ENCODE measurements at regions not wholly inside any gene's neighbourhood (a gene's known extent, or its start where the extent isn't known, plus 50 kb on each side); places are given as distances from the start of the nearest gene placed in this dataset.

DNA sequence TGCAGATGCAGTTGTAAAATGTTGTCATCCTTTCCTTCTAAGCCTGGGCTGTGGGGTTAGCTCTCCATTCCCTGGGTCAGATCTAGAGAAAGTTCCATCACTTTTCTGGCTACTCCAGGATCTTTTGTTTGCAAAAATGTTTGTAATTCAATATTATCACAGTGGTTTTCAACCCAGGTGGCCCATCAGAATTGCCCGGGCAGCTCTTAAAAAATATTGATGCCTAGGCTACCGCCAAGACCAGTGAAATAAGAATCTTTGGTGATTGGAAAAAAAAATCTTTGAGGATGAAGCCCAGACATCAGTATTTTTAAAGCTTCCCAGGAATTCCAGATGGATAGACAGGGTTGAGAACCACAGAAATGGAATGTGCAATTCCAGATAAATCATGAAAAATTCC, 232.5 kb upstream of the SPRED2 start:
- no peaks in the 10 kb centered on the region for H3K36me3 Mint-ChIP-seq (ENCODE audit: low read depth)
- no peak for DNase-seq
- H3K9me3 Mint-ChIP-seq: peaks cover 8% of the 10 kb centered on the region
- no peak overlapping the region for H3K4me3 Mint-ChIP-seq
- H3K4me1 Mint-ChIP-seq (ENCODE audit: low read depth): peaks cover 7% of the 10 kb centered on the region
- no peak overlapping the region for H3K27ac Mint-ChIP-seq
- H3K27me3 Mint-ChIP-seq: peaks cover 23% of the 10 kb centered on the region

DNA sequence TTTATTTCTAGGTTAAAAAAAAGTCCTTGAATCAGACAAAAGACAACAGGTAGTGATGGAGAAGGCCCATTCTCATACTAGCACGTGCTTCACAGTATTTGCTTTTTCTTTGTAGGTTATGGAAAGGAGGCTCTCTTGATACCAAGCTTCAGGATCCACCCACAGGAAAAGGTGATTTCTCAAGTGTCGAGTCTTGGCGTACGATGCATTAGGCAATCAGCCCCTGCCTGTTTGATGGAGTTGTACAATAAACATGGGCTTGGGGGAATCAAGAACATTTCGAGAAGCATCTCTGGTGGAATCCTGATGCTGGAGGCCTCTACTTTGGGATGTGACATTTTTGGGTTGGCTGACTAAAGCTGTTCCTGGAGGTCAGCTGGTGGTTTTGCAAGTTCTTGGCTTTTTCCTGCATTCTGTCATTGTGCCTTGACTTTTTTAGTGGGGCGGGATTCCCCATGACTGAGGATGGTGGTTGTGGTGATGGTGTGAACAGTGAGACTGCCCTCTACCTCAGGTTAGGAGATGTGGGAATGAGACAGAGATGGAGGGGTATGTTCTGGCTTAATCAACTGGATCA, 231.5 kb upstream of the SPRED2 start:
- no peak for DNase-seq
- H3K9me3 Mint-ChIP-seq: peaks cover 8% of the 10 kb centered on the region
- H3K36me3 Mint-ChIP-seq (ENCODE audit: low read depth): no peaks in the 10 kb centered on the region
- H3K4me3 Mint-ChIP-seq: no peak overlapping the region
- peaks cover 27% of the 10 kb centered on the region for H3K27me3 Mint-ChIP-seq
- H3K4me1 Mint-ChIP-seq (ENCODE audit: low read depth): peaks cover 7% of the 10 kb centered on the region
- H3K27ac Mint-ChIP-seq: no peak overlapping the region

DNA sequence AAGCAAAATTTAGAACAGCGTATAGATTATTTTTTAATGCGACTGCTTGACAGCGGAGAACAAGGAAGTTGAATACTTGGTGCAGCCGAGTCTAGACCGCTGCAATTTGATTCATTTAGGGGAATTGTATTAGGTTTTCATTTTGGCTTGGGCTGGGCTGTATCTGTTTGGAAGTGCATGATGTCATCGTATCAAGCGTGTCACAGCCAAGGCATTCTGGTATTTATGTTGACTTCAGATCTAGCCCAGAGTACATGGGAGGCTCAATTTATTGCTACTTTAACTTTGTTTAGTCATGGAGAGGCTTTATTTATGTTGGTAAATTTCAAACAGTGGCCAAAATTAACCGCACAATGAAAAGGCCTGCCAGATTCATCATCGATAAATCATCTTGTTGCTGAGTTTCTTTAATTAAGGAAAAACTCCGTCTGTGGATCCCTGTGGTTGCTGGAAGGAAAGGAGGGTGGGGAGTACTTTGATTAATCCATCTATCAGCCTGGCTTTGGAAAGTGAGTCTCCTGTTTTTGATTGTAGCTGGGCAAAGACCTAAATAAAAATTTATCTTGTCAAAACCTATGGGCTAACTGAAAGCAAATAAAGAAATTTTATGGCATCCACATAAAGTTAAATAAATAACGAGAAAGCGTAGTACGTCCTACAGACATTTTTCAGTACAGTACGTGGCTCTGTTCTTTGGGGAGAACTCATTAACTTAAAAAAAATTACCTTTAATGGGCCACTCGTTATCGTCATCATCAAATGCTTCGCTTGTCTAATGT, 230.4 kb upstream of the SPRED2 start:
- H3K4me3 Mint-ChIP-seq: no peak overlapping the region
- H3K27me3 Mint-ChIP-seq: peaks cover 29% of the 10 kb centered on the region
- H3K4me1 Mint-ChIP-seq (ENCODE audit: low read depth): peaks cover 7% of the 10 kb centered on the region
- no peaks in the 10 kb centered on the region for H3K9me3 Mint-ChIP-seq
- H3K27ac Mint-ChIP-seq: no peak overlapping the region
- no peaks in the 10 kb centered on the region for H3K36me3 Mint-ChIP-seq (ENCODE audit: low read depth)
- DNase-seq: no peak

- no peak for DNase-seq
- H3K4me1 Mint-ChIP-seq (ENCODE audit: low read depth): peaks cover 7% of the 10 kb centered on the region
- no peak overlapping the region for H3K27ac Mint-ChIP-seq
- no peak overlapping the region for H3K4me3 Mint-ChIP-seq
- H3K9me3 Mint-ChIP-seq: no peaks in the 10 kb centered on the region
- H3K27me3 Mint-ChIP-seq: peaks cover 31% of the 10 kb centered on the region
- no peaks in the 10 kb centered on the region for H3K36me3 Mint-ChIP-seq (ENCODE audit: low read depth)
These were observed 229.7 kb upstream of the SPRED2 start for GRCh38 chr2:65661980-65662653.

- no peak for DNase-seq
- no peaks in the 10 kb centered on the region for H3K9me3 Mint-ChIP-seq
- H3K4me1 Mint-ChIP-seq (ENCODE audit: low read depth): no peaks in the 10 kb centered on the region
- H3K27me3 Mint-ChIP-seq: peaks cover 29% of the 10 kb centered on the region
- no peak overlapping the region for H3K4me3 Mint-ChIP-seq
- H3K27ac Mint-ChIP-seq: no peak overlapping the region
- no peaks in the 10 kb centered on the region for H3K36me3 Mint-ChIP-seq (ENCODE audit: low read depth)
These were observed 227.9 kb upstream of the SPRED2 start for GRCh38 chr2:65660340-65660739.

DNA sequence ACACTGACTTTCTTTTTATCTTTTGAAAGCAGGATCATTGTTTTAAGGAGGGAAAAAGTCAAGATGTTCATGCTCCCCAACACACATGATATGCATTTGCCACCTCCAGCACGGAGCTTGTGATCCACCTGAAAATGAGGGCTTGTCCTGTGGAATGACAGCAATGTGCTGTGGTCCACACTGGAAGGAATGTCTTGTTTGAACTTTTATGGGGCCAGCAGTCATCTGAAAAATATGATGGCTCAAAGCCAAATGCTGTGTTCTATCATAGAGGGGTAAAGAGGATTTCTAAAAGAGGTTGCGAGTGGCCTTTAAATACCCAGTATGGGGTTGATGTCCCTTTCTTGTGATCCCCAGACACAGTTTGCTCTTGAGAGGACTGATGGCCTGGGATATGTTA, 226.5 kb upstream of the SPRED2 start:
- Mint-ChIP-seq H3K4me1 (ENCODE audit: low read depth) (no peaks in the 10 kb centered on the region), H3K27me3 (peaks cover 24% of the 10 kb centered on the region), H3K9me3 (no peaks in the 10 kb centered on the region), H3K4me3 (no peak overlapping the region), H3K27ac (no peak overlapping the region), H3K36me3 (ENCODE audit: low read depth) (no peaks in the 10 kb centered on the region)
- no peak for DNase-seq

GRCh38 chr2:65658266-65658665, 225.9 kb upstream of the SPRED2 start:
- no peak for DNase-seq
- Mint-ChIP-seq H3K9me3 (no peaks in the 10 kb centered on the region), H3K27ac (no peak overlapping the region), H3K4me3 (no peak overlapping the region), H3K4me1 (ENCODE audit: low read depth) (no peaks in the 10 kb centered on the region), H3K27me3 (peaks cover 21% of the 10 kb centered on the region), H3K36me3 (ENCODE audit: low read depth) (no peaks in the 10 kb centered on the region)

GRCh38 chr2:65656160-65656718, 223.8 kb upstream of the SPRED2 start:
- H3K27me3 Mint-ChIP-seq: peaks cover 11% of the 10 kb centered on the region
- H3K36me3 Mint-ChIP-seq (ENCODE audit: low read depth): no peaks in the 10 kb centered on the region

DNA sequence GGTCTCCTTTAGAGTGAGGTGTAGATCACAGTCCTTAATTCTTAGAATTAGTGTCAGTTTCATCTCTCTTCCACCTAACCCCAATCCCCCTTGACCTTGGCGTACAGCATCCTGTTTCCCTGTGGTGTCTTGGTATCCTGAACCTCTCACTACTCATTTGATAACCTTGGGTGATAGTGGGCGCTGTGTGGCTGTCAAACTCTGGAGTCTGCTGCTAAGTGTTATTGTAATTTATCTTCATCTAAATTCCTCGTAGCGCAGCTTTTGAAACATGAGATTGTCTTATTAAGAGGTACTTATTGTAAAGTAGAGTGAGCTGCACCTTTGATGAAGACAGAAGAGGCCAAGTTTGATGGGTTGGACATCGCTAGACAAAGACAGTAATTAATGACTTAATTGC, 222.6 kb upstream of the SPRED2 start:
- DNase-seq: no peak
- H3K4me1 Mint-ChIP-seq (ENCODE audit: low read depth): no peaks in the 10 kb centered on the region
- H3K4me3 Mint-ChIP-seq: no peak overlapping the region
- H3K27me3 Mint-ChIP-seq: peaks cover 8% of the 10 kb centered on the region
- no peaks in the 10 kb centered on the region for H3K36me3 Mint-ChIP-seq (ENCODE audit: low read depth)
- H3K27ac Mint-ChIP-seq: no peak overlapping the region
- no peaks in the 10 kb centered on the region for H3K9me3 Mint-ChIP-seq

More at GRCh38 chr2:65656160-65656718, 223.8 kb upstream of the SPRED2 start:
- Mint-ChIP-seq H3K27ac (no peak overlapping the region), H3K4me3 (no peak overlapping the region), H3K9me3 (no peaks in the 10 kb centered on the region), H3K4me1 (ENCODE audit: low read depth) (no peaks in the 10 kb centered on the region)
- no peak for DNase-seq

DNA sequence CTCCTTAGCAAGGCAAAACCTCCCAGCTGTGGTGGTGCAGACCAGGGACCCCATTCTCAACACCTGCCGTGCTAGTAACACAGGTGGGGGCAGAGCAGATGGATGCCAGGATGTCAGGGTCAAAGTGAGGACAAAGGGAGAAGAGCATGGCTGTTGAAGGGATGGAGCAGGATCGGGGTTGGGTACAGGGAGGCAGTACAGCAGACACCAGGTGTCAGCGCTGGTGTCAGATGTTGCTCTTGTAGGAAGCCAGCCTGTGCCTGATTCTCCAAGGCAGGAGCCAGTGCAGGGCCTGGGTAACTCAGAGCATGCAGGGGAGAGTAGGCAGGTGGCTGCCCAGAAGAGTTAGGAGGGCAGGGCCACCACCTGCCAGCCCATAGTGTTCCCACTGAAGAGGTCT, 222.1 kb upstream of the SPRED2 start:
- H3K27ac Mint-ChIP-seq: no peak overlapping the region
- DNase-seq: no peak
- H3K4me1 Mint-ChIP-seq (ENCODE audit: low read depth): no peaks in the 10 kb centered on the region
- H3K4me3 Mint-ChIP-seq: no peak overlapping the region
- no peaks in the 10 kb centered on the region for H3K36me3 Mint-ChIP-seq (ENCODE audit: low read depth)
- no peaks in the 10 kb centered on the region for H3K9me3 Mint-ChIP-seq
- H3K27me3 Mint-ChIP-seq: peaks cover 8% of the 10 kb centered on the region

GRCh38 chr2:65652066-65652465, 219.7 kb upstream of the SPRED2 start:
- Mint-ChIP-seq H3K36me3 (ENCODE audit: low read depth) (no peaks in the 10 kb centered on the region), H3K9me3 (no peaks in the 10 kb centered on the region), H3K27me3 (no peaks in the 10 kb centered on the region), H3K27ac (no peak overlapping the region), H3K4me1 (ENCODE audit: low read depth) (no peaks in the 10 kb centered on the region), H3K4me3 (no peak overlapping the region)
- no peak for DNase-seq

GRCh38 chr2:65649811-65650589, 217.6 kb upstream of the SPRED2 start:
- no peaks in the 10 kb centered on the region for H3K9me3 Mint-ChIP-seq
- no peak for DNase-seq
- no peaks in the 10 kb centered on the region for H3K4me1 Mint-ChIP-seq (ENCODE audit: low read depth)
- H3K36me3 Mint-ChIP-seq (ENCODE audit: low read depth): no peaks in the 10 kb centered on the region
- H3K4me3 Mint-ChIP-seq: no peak overlapping the region
- no peak overlapping the region for H3K27ac Mint-ChIP-seq
- no peaks in the 10 kb centered on the region for H3K27me3 Mint-ChIP-seq

- no peak for DNase-seq
- no peak overlapping the region for H3K4me3 Mint-ChIP-seq
- H3K9me3 Mint-ChIP-seq: no peaks in the 10 kb centered on the region
These were observed 214.9 kb upstream of the SPRED2 start for GRCh38 chr2:65647249-65647842.

GRCh38 chr2:65640793-65641103, 208.3 kb upstream of the SPRED2 start:
- Mint-ChIP-seq H3K4me1 (ENCODE audit: low read depth) (peaks cover 3% of the 10 kb centered on the region), H3K4me3 (no peak overlapping the region), H3K36me3 (ENCODE audit: low read depth) (no peaks in the 10 kb centered on the region), H3K27ac (no peak overlapping the region), H3K27me3 (peaks cover 16% of the 10 kb centered on the region), H3K9me3 (no peaks in the 10 kb centered on the region)
- no peak for DNase-seq

More at GRCh38 chr2:65647249-65647842, 214.9 kb upstream of the SPRED2 start:
- Mint-ChIP-seq H3K27ac (no peak overlapping the region), H3K36me3 (ENCODE audit: low read depth) (no peaks in the 10 kb centered on the region), H3K27me3 (no peaks in the 10 kb centered on the region), H3K4me1 (ENCODE audit: low read depth) (no peaks in the 10 kb centered on the region)

Measured in activated T-cell treated with anti-CD3 and anti-CD28 coated beads, Interleukin-2, amount 50 U/mL, for 24 hours (primary cell).